NB4 (cell line): ENCODE measurements at regions not wholly inside any gene's neighbourhood (a gene's known extent, or its start where the extent isn't known, plus 50 kb on each side); places are given as distances from the start of the nearest gene placed in this dataset.

Source experiments
- CTCF ChIP-seq: IDR thresholded peaks from one replicate; pipeline ENCODE4 v1.5.1; 2012; ENCODE audit warnings: low read depth, low read length
- MAX ChIP-seq: IDR thresholded peaks from 2 replicates; pipeline ENCODE4 v1.6.1; 2011; ENCODE audit warnings: low read depth, low read length
- POLR2A ChIP-seq: IDR thresholded peaks from 2 replicates; pipeline ENCODE4 v1.6.1; 2011; ENCODE audit warnings: mild to moderate bottlenecking; ENCODE audit not compliant: insufficient read length; ENCODE audit errors: extremely low read depth

GRCh38 chr4:14323191-14323590, 679.1 kb upstream of the CPEB2 start:
- TF ChIP-seq CTCF (no peak), POLR2A (no peak), MAX (no peak)
